Posterior vena cava (tissue), 2 donors: ENCODE measurements at regions not wholly inside any gene's neighbourhood (a gene's known extent, or its start where the extent isn't known, plus 50 kb on each side); places are given as distances from the start of the nearest gene placed in this dataset.
"Not testable (repeated sequence)": the region's sequence is repeated elsewhere in the genome, so short reads cannot be mapped to it uniquely, and the experiment has no call there.

Source experiments
- DNase-seq: peaks from one replicate; pipeline ENCODE4 v3.0.0-alpha.2; 2020; ENCODE audit warnings: low spot score
- intact Hi-C, 2 donors: fragments of 100-400 bp; cut with DNase I; formaldehyde crosslinking; loops; one replicate each; pipeline versions ENCODE4 v1.14.1 to v1.14.2; 2022 to 2023
- donor health status: DM: yes; HTN: yes; CAD: no.
- donor health status: DM: yes; HTN: yes; CAD: no.

DNA sequence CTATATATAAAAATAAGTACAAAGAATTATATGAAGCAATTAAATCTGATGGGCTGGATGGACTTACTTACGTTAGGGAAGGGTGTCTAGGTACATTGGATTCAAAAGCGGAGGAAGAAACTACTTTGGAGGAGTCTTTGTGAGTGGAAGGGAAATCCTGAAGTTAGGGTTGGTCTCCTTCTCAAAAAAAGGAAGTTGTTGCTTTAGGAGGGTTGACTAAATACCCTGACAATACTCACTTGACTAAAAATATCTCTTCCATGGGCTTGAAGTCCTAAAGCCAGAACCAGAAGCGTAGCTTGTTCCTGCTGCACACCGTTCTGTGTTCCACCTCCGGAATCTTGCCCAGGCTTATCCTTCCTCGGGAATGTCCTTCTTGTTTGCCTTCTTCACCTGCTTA, 143.3 kb upstream of the ZEB2 start:
- no peak for DNase-seq
- intact Hi-C loops = no loop called here

DNA sequence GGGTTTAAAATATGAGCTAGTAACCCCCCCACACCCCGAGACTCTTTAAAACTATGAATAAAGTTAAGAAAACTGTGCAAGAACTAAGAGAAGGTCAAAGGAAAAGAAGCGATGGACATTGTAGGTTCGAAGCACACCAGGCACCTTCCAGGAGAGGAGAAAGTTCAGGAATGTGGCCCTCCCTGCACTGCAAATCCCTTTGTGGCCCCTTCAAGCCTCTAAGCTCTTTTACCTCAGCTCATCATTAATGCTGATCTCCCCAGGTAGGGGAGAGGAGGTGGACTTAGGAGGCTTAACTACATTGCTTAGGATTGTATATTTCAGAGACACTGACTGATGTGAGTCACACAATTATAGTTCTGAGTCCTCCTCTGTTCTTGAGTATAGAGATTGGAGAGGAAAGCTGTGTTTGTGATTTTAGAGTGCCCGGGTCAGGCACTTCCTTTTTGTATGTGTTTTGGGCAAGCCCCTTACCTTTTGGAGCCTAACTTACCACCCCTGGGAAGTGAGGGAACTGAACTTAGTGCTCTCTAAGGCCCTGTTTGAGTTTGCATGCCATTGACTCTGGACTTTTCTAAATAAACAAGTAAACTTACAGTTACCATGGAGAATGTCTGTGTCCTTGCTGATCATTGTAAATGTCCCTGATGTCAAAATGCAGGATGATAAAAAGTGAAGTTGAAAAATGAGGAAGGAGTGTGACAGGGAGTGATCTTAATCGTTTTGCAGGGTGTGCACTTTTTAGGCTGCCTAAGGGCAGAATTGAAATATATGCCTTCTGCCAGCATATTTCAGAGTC, 140.8 kb upstream of the ZEB2 start:
- intact Hi-C loops = no loop called here
- DNase-seq = no peak

DNA sequence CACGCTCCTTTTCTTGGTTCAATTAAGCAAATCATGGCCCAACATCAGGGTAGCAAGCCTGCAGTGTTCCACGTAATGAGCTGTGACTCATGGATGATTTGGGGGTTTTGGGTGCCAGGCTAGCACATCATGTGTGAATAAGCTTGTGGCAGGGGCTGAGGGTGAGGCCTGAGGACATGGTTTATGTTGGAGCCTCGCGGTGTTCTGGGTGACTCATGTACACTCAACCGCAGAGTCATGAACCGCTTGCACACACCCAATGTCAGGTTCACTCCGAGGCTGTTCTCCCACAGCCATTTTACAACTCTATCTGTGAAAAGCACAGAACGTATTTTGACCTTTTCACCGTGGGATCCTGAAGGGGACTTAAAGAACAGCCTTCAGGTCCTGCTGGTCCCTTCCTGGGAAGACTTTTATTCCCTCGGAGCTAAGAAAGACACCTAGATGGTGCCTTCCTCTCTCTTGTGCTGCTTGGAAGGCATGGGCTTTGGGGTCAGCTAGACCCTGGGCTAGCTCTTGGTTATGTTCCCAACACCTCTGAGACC, 139.9 kb upstream of the ZEB2 start:
- intact Hi-C loops = no loop called here
- no peak for DNase-seq

DNA sequence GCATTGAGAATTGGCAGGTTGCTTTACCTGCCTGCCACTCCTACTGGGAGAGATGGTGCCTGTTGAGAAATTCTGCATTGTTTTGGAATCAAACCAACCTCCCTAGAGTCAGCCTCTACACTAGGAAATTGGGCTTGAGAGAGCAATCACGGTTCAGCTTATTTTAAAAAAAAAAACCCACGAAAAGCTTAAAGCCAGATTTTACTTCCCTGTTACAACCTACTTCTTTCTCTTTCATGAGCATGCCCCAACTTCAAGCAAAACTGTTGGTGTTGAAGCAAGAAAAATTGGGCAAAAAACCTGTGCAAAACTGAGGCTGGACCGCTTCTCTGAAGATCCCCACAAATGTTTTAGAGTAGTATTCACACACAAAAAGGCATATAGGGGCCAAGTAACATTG, 134.6 kb upstream of the ZEB2 start:
- DNase-seq = no peak
- intact Hi-C loops = no loop called here

DNA sequence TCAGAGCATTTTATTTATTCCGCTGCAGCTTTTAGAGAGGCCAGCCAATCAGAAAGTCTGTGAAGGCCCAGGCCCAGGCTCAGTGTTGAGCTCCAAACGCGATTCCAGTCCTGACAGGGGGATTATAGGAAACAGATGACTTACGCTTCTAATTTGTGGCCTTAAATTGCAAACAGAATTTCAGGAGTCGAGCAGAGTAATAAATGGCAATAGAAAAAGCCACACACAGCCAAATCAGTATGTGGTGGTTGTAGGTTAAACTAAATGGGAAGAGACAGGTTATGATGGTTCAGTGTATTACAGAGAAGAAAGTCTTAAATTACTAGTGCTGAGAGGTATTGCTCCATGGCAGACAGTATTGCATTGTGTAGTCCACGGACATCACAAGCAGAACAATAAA, 131.0 kb upstream of the ZEB2 start:
- intact Hi-C loops = no loop called here
- DNase-seq = no peak

DNA sequence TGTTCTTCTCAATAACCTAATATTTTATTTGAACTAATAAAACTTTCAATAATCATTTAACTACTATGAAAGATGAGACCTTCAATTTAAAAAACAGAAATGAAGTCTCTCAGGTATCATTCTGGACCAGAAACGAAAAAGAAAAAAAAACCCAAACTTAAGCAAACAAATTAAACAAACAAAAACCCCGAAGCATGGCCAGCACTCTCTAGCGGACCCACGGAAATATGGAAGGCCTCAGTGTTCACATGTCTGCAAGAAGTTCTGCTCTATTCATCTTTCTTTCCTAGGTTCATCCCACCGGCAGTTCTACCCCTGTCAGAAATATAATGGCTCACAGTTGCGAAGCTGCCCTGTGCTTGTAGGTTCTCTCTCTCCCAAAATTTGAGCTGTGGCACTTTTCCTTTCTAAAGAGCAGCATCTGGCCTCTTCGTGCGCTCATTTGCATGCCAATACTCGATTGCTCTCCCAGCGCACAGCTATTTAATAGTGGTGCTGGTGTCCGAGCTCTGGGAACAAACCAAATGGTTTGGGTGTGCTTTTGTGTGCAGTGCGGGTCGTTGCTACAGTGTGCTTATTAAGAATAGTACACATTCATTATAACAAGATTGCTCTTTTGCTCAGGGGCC, 129.0 kb upstream of the ZEB2 start:
- intact Hi-C loops = no loop called here
- DNase-seq = no peak

DNA sequence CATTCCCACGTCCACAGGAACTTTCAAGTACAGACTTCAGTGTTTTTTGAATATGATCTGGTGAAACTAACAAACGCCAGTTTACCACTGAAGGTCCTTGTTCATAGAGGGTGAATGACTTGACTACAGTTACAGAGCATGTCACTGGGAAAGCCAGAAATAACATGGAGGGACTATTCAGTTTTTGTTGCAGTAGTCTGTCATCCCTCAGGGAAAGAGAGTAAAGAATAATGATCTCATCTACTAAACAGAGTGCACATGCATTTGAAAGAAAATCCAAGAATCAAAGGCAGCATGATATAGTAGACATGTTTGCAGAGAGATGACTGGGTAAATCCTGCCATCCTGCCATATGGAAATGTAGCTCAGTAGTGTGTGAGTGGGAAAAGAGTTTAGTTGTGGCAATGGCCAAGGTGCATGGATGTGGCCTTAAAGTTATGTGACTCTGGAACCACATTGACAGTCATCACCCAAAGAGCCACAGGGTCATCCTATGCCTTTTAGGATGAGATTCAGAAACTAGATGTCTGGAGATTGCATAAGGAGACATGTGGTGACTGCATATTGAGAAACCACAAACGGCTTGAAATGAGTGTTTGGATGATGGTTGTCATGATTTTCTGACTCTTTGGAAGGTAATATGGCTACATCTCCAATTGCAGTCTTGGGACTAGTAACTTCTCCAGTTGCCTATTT, 125.3 kb upstream of the ZEB2 start:
- intact Hi-C loops = no loop called here
- no peak for DNase-seq

DNA sequence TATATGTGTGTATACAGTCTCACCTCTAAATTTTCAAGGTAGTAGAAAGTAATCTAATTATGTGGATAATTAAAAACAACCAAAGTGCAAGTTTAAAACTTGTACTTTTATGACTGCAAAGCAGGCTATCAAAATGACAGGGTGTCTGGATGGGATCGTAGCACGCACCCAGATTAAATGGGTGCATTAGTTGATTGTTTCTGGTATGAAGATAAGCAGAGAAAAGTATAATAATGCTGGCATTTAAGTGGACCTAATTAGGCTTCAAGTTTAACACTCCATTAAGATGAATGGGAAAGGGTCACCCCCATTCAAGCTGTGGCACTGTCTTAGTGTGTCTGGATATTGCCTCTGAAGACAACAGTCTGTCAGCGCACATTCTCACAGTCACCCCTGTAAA, 124.6 kb upstream of the ZEB2 start:
- DNase-seq = no peak
- intact Hi-C loops = no loop called here

DNA sequence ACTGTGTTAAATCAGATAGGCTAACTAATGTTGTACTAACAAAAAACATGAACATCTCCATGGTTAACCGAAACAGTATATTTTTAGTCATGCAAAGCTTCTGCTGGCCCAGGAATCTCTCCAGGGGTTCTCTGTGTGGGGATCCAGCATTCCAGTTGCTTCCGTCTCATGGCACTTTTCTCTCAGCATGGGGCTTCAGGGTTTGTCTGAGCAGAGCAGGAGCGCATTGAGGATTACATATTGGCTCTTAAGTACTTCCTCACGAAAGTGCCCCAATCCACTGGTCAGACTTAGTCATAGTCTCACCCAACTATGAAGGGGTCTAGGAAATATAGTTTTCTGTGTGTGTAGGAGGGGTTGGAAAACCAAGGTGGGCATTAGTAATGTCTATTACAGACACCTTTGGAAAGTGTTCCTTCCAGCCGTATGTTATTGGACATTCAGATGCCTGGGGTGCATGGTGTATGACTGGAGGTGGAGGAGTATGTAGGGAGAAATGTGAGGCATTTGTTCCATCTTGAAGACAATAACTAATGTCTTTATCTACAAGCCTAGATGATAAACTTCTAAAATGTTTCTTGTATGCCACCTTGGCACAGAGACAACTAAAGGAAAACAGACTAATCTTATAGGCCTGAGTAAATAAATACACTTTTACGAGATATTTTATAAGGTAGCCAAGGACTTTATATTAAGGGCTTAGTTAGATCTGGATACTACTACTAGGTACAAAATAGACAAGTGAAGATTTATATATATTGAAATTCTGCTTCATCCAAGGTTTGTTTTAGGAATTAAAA, 123.8 kb upstream of the ZEB2 start:
- intact Hi-C loops = no loop called here
- no peak for DNase-seq

DNA sequence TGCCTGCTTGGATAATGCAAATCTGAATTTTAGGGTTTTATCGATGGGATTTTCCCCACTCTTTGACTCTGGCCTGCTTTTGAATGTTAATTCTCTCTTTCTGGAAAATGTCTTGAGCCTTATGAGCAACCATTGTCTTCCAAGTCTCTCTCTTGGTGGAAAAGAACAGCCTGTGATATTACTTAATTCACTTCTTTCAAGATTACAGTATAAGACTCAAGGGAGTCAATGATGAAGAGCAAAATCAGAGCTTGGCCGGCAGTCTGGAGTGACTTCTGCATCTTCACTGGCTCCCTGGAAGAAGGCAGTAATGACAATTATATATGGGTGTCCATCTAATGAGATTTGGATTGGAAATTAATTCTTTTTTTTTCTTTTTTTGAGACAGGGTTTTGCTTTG, 122.9 kb upstream of the ZEB2 start:
- no peak for DNase-seq
- intact Hi-C loops = no loop called here

DNA sequence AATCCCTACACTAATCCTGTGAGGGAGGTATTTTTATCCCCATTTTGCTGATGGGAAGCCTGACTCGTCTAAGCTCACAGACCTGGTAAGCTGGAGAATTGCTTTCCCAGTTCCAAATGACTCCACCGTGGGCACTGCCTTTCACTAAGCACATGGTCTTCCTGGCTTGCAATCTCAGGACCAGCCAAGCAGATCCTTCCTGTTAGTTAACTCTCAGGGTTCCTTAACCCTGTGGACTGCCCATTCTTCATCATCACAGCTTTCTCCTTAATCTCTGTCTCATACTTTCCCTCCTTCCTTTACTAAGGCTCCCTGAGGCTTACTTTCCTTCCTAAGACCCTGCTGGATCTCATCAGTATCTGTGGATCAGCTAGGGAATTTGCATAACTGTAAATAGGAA, 122.2 kb upstream of the ZEB2 start:
- DNase-seq = no peak
- intact Hi-C loops = no loop called here

DNA sequence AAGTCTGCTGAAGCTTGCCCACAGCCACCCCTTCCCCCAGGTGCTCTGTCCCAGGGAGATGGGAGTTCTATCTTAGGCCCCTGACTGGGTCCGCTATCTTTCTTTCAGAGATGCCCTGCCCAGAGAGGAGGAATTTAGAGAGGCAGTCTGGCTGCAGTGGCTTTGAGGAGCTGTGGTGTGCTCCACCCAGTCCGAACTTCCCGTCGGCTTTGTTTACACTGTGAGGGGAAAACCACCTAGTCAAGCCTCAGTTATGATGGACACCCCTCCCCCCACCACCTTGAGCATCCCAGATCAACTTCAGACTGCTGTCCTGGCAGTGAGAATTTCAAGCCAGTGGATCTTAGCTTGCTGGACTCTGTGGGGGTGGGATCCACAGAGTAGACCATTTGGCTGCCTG, 118.3 kb upstream of the ZEB2 start:
- DNase-seq, intact Hi-C loops: not testable (repeated sequence)

DNA sequence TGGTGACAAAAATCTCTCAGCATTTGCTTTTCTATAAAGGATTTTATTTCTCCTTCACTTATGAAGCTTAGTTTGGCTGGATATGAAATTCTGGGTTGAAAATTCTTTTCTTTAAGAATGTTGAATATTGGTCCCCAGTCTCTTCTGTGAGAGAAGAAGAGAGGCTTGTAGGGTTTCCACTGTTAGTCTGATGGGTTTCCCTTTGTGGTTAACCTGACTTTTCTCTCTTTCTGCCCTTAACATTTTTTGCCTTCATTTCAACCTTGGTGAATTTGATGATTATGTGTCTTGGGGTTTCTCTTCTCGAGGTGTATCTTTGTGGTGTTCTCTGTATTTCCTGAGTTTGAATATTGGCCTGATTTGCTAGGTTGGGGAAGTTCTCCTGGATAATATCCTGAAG, 116.9 kb upstream of the ZEB2 start:
- intact Hi-C loops = not testable (repeated sequence)

DNA sequence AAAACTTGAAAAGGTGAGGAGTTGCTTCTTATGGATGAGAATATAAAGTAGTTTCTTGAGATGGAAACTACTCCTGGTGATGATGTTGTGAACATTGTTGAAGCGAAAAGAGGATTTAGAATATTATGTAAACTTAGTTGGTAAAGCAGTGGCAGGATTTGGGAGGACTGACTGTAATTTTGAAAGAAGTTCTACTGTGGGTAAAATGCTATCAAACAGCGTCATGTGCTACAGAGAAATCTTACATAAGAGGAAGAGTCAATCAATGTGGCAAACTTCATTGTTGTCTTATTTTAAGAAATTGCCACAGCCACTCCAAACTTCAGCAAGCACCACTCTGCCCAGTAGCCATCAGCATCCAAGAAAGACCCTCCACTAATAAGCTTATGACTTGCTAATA, 112.9 kb upstream of the ZEB2 start:
- intact Hi-C loops = no loop called here
- DNase-seq = no peak

More for the DNA sequence above, 116.9 kb upstream of the ZEB2 start:
- DNase-seq = not testable (repeated sequence)

DNA sequence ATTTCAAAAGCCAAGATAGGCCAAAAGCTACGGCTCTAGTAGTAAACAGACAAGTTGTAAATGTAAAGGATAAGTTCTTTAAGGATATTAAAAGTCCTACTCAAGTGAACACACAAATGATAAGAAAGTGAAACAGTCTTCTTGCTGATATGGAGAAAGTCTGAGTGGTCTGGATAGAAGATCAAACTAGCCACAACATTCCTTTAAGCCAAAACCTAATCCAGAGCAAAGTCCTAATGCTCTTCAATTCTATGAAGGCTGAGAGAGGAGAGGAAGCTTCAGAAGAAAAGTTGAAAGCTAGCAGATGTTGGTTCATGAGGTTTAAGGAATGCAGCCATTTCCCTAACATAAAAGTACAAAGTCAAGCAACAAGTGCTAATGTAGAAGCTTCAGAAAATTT, 111.7 kb upstream of the ZEB2 start:
- intact Hi-C loops = no loop called here
- DNase-seq = no peak

DNA sequence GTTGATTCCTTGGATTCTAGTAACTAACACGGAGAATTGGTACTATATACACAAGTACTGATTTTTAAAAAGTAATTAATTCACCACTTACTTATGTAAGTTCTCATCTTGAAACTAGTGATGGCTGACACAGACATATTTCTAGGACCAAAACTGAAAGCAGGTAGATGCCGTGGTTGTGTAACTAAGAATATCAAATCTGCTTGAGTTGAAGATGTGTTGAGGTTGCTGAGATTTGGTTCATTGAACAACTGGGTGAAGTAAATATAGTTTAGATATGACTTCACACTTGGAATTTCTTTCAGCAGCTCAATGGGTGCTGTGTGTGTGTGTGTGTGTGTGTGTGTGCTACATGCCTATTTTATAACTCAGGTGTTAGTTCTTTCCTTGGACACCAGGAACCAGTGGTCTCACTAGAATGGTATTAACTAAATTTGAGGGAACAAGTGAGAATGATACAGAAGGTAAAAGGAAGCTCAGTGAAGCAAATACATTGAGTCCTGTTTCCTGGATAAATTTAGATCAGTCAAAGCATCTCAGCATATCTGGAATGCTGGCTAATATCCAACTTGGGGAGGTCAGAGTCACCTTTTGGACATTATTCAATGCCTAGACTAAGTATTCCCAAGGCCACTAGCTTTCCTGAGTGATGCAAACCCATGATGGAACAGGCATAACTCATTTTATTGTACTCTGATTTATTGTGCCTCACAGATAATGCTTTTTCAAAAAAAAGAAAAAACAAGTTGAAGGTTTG, 110.7 kb upstream of the ZEB2 start:
- no peak for DNase-seq
- intact Hi-C loops = no loop called here

DNA sequence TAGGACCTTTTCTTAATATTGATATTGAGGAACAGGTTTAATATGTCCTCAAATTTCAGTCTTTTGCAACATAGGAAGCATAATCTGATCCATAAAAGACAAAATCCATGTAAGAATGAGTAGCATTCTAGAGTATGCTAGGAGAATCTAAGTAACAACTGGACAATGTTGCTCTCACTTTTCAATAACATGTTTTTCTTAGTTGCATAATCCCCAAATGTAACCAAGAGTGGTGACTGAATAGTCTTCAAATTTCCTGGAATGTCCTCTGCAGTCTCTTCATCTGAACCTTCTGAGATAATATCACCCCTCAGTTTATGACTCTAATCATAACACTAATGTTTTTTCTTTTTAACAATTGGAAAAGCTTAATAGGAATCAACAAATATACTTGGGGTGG, 110.0 kb upstream of the ZEB2 start:
- DNase-seq = no peak
- intact Hi-C loops = no loop called here

DNA sequence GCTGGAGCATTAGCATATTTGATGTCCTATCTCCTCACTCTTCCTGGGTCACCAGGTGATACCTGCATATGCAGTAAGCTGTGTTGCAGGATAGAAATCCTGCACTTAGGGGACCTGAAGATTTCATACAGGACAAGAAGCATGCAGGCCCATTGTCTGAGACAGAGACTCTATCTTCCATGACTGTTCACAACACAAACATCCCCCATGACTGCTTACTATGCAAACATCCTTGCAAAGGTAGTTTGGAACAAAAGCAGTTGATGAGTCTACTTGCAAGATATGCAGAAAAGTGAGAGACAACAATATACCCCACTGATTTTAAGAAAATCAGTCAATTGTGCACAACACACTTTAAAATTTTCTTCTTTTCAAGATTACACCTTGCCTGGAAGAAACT, 108.6 kb upstream of the ZEB2 start:
- intact Hi-C loops = no loop called here

DNA sequence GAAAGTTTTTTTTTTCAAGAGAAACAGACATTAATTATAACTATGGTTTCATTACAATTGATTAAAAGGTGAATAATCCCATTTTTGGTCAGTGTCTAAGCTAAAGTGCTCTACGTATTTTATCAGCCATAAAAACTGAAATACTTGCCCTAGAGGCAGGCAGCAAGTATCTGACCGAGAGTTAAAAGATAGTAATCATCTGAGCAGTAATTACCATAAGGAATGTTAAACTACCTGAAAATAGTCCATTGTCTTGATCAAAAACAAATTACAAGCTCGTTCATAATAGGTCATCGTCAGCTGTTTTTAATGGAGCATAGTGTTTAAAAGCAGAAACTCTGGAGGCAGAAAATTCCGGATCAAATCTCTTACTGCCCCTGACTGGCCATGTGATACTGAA, 105.7 kb upstream of the ZEB2 start:
- no peak for DNase-seq
- intact Hi-C loops = no loop called here

More for the DNA sequence above, 108.6 kb upstream of the ZEB2 start:
- no peak for DNase-seq
